Activated naive CD8-positive, alpha-beta T cell treated with anti-CD3 and anti-CD28 coated beads for 36 hours (primary cell): ENCODE measurements at regions not wholly inside any gene's neighbourhood (a gene's known extent, or its start where the extent isn't known, plus 50 kb on each side); places are given as distances from the start of the nearest gene placed in this dataset.

Experiments used
- DNase-seq: peaks from one replicate; pipeline ENCODE4 v3.0.0; 2021
- H3K27ac Mint-ChIP-seq: one replicate; pipeline ENCODE4 v1.8.0; 2022; ENCODE audit warnings: mild to moderate bottlenecking, moderate library complexity, mixed read lengths
- H3K27me3 Mint-ChIP-seq: one replicate; pipeline ENCODE4 v1.8.0; 2022; ENCODE audit warnings: mild to moderate bottlenecking, mixed read lengths
- H3K36me3 Mint-ChIP-seq: one replicate; pipeline ENCODE4 v1.8.0; 2021; ENCODE audit warnings: mild to moderate bottlenecking, mixed read lengths
- H3K4me1 Mint-ChIP-seq: one replicate; pipeline ENCODE4 v1.8.0; 2021; ENCODE audit warnings: mixed read lengths
- H3K4me3 Mint-ChIP-seq: one replicate; pipeline ENCODE4 v1.8.0; 2022; ENCODE audit warnings: mild to moderate bottlenecking, moderate library complexity, mixed read lengths
- H3K9me3 Mint-ChIP-seq: one replicate; pipeline ENCODE4 v1.8.0; 2022; ENCODE audit warnings: mixed read lengths

- DNase-seq = no peak
- no peaks in the 10 kb centered on the region for H3K4me1 Mint-ChIP-seq
- H3K27me3 Mint-ChIP-seq = peaks cover 7% of the 10 kb centered on the region
- H3K9me3 Mint-ChIP-seq = no peaks in the 10 kb centered on the region
- H3K36me3 Mint-ChIP-seq = no peaks in the 10 kb centered on the region
- H3K4me3 Mint-ChIP-seq = no peak overlapping the region
- H3K27ac Mint-ChIP-seq = no peak overlapping the region
These were observed 243.6 kb downstream of the GPD2 start for GRCh38 chr2:156679820-156680219.

- H3K27me3 Mint-ChIP-seq = peaks cover 5% of the 10 kb centered on the region
- no peak overlapping the region for H3K27ac Mint-ChIP-seq
- no peaks in the 10 kb centered on the region for H3K36me3 Mint-ChIP-seq
- no peaks in the 10 kb centered on the region for H3K9me3 Mint-ChIP-seq
- no peak for DNase-seq
- no peak overlapping the region for H3K4me3 Mint-ChIP-seq
- no peaks in the 10 kb centered on the region for H3K4me1 Mint-ChIP-seq
These were observed 244.1 kb downstream of the GPD2 start for GRCh38 chr2:156680266-156680665.

- Mint-ChIP-seq H3K9me3 (no peaks in the 10 kb centered on the region), H3K36me3 (no peaks in the 10 kb centered on the region), H3K4me1 (no peaks in the 10 kb centered on the region), H3K4me3 (no peak overlapping the region), H3K27me3 (no peaks in the 10 kb centered on the region), H3K27ac (no peak overlapping the region)
- no peak for DNase-seq
These were observed 250.9 kb downstream of the GPD2 start for GRCh38 chr2:156687126-156687525.

- no peaks in the 10 kb centered on the region for H3K9me3 Mint-ChIP-seq
- DNase-seq = no peak
- H3K36me3 Mint-ChIP-seq = no peaks in the 10 kb centered on the region
- H3K4me3 Mint-ChIP-seq = no peak overlapping the region
- no peaks in the 10 kb centered on the region for H3K4me1 Mint-ChIP-seq
- no peak overlapping the region for H3K27ac Mint-ChIP-seq
- no peaks in the 10 kb centered on the region for H3K27me3 Mint-ChIP-seq
These were observed 251.5 kb downstream of the GPD2 start for GRCh38 chr2:156687715-156688114.

- Mint-ChIP-seq H3K36me3 (no peaks in the 10 kb centered on the region), H3K27me3 (no peaks in the 10 kb centered on the region), H3K4me3 (no peak overlapping the region), H3K27ac (no peak overlapping the region), H3K4me1 (no peaks in the 10 kb centered on the region), H3K9me3 (no peaks in the 10 kb centered on the region)
- DNase-seq = no peak
These were observed 253.8 kb downstream of the GPD2 start for GRCh38 chr2:156689939-156690338.

- Mint-ChIP-seq H3K9me3 (no peaks in the 10 kb centered on the region), H3K27me3 (peaks cover 2% of the 10 kb centered on the region), H3K4me1 (no peaks in the 10 kb centered on the region), H3K36me3 (no peaks in the 10 kb centered on the region), H3K27ac (no peak overlapping the region), H3K4me3 (no peak overlapping the region)
- DNase-seq = no peak
These were observed 254.8 kb downstream of the GPD2 start for GRCh38 chr2:156691014-156691413.

GRCh38 chr2:156695020-156695419, 258.8 kb downstream of the GPD2 start:
- Mint-ChIP-seq H3K4me3 (no peak overlapping the region), H3K9me3 (no peaks in the 10 kb centered on the region), H3K4me1 (no peaks in the 10 kb centered on the region), H3K36me3 (no peaks in the 10 kb centered on the region), H3K27ac (no peak overlapping the region), H3K27me3 (peaks cover 10% of the 10 kb centered on the region)
- DNase-seq = no peak

GRCh38 chr2:156695595-156695994, 259.4 kb downstream of the GPD2 start:
- Mint-ChIP-seq H3K4me1 (no peaks in the 10 kb centered on the region), H3K27ac (no peak overlapping the region), H3K9me3 (no peaks in the 10 kb centered on the region), H3K4me3 (no peak overlapping the region), H3K36me3 (no peaks in the 10 kb centered on the region), H3K27me3 (peaks cover 10% of the 10 kb centered on the region)
- no peak for DNase-seq

- Mint-ChIP-seq H3K36me3 (no peaks in the 10 kb centered on the region), H3K9me3 (no peaks in the 10 kb centered on the region), H3K4me1 (no peaks in the 10 kb centered on the region), H3K27ac (no peak overlapping the region), H3K27me3 (peaks cover 20% of the 10 kb centered on the region), H3K4me3 (no peak overlapping the region)
- DNase-seq = no peak
These were observed 261.7 kb downstream of the GPD2 start for GRCh38 chr2:156697906-156698305.

GRCh38 chr2:156700681-156701080, 264.5 kb downstream of the GPD2 start:
- H3K36me3 Mint-ChIP-seq = no peaks in the 10 kb centered on the region
- H3K27me3 Mint-ChIP-seq = peaks cover 25% of the 10 kb centered on the region
- H3K27ac Mint-ChIP-seq = no peak overlapping the region
- no peaks in the 10 kb centered on the region for H3K4me1 Mint-ChIP-seq
- H3K4me3 Mint-ChIP-seq = no peak overlapping the region
- no peak for DNase-seq
- no peaks in the 10 kb centered on the region for H3K9me3 Mint-ChIP-seq

GRCh38 chr2:156702541-156702940, 266.4 kb downstream of the GPD2 start:
- Mint-ChIP-seq H3K4me1 (no peaks in the 10 kb centered on the region), H3K27ac (no peak overlapping the region), H3K36me3 (no peaks in the 10 kb centered on the region), H3K27me3 (peaks cover 20% of the 10 kb centered on the region), H3K4me3 (no peak overlapping the region), H3K9me3 (no peaks in the 10 kb centered on the region)
- DNase-seq = no peak

- Mint-ChIP-seq H3K27me3 (peaks cover 20% of the 10 kb centered on the region), H3K36me3 (no peaks in the 10 kb centered on the region), H3K9me3 (no peaks in the 10 kb centered on the region)
These were observed 267.5 kb downstream of the GPD2 start for GRCh38 chr2:156703642-156704041.

GRCh38 chr2:156704132-156704531, 268.0 kb downstream of the GPD2 start:
- Mint-ChIP-seq H3K36me3 (no peaks in the 10 kb centered on the region), H3K4me1 (no peaks in the 10 kb centered on the region), H3K27me3 (peaks cover 20% of the 10 kb centered on the region), H3K4me3 (no peak overlapping the region), H3K27ac (no peak overlapping the region), H3K9me3 (no peaks in the 10 kb centered on the region)
- no peak for DNase-seq

More at GRCh38 chr2:156703642-156704041, 267.5 kb downstream of the GPD2 start:
- DNase-seq = no peak
- Mint-ChIP-seq H3K4me3 (no peak overlapping the region), H3K4me1 (no peaks in the 10 kb centered on the region), H3K27ac (no peak overlapping the region)

- H3K27me3 Mint-ChIP-seq = peaks cover 16% of the 10 kb centered on the region
- H3K4me3 Mint-ChIP-seq = no peak overlapping the region
- DNase-seq = no peak
- no peaks in the 10 kb centered on the region for H3K36me3 Mint-ChIP-seq
- H3K27ac Mint-ChIP-seq = no peak overlapping the region
- no peaks in the 10 kb centered on the region for H3K4me1 Mint-ChIP-seq
- no peaks in the 10 kb centered on the region for H3K9me3 Mint-ChIP-seq
These were observed 268.4 kb downstream of the GPD2 start for GRCh38 chr2:156704617-156705016.

- Mint-ChIP-seq H3K4me1 (no peaks in the 10 kb centered on the region), H3K27me3 (peaks cover 8% of the 10 kb centered on the region), H3K4me3 (no peak overlapping the region), H3K36me3 (no peaks in the 10 kb centered on the region), H3K27ac (no peak overlapping the region), H3K9me3 (no peaks in the 10 kb centered on the region)
- no peak for DNase-seq
These were observed 270.4 kb downstream of the GPD2 start for GRCh38 chr2:156706576-156706975.

GRCh38 chr2:156708051-156708450, 271.9 kb downstream of the GPD2 start:
- H3K4me3 Mint-ChIP-seq = no peak overlapping the region
- no peak for DNase-seq

GRCh38 chr2:156709091-156709490, 272.9 kb downstream of the GPD2 start:
- H3K4me3 Mint-ChIP-seq = no peak overlapping the region
- H3K4me1 Mint-ChIP-seq = no peaks in the 10 kb centered on the region
- H3K9me3 Mint-ChIP-seq = no peaks in the 10 kb centered on the region
- H3K27me3 Mint-ChIP-seq = no peaks in the 10 kb centered on the region
- H3K27ac Mint-ChIP-seq = no peak overlapping the region
- no peaks in the 10 kb centered on the region for H3K36me3 Mint-ChIP-seq
- no peak for DNase-seq

More at GRCh38 chr2:156708051-156708450, 271.9 kb downstream of the GPD2 start:
- H3K9me3 Mint-ChIP-seq = no peaks in the 10 kb centered on the region
- no peaks in the 10 kb centered on the region for H3K4me1 Mint-ChIP-seq
- peaks cover 4% of the 10 kb centered on the region for H3K27me3 Mint-ChIP-seq
- H3K27ac Mint-ChIP-seq = no peak overlapping the region
- no peaks in the 10 kb centered on the region for H3K36me3 Mint-ChIP-seq
